ENCODE measurements at regions not wholly inside any gene's neighbourhood (a gene's known extent, or its start where the extent isn't known, plus 50 kb on each side); places are given as distances from the start of the nearest gene placed in this dataset.

GRCh38 chr5:96576876-96577275 is 85.3 kb upstream of the CAST start (continued):
- TF ChIP-seq MXI1 (IDR thresholded peaks at IDR 0.05; ENCODE audit: low read depth, low read length) (no peak), ELF1 (IDR thresholded peaks at IDR 0.05) (no peak), RXRA (IDR thresholded peaks at IDR 0.05; ENCODE audit: borderline replicate concordance, low read depth) (no peak), EZH2phosphoT487 (IDR thresholded peaks at IDR 0.05; ENCODE audit: borderline replicate concordance, low read depth) (no peak), RFX5 (IDR thresholded peaks at IDR 0.05; ENCODE audit: low read length) (no peak), POLR2AphosphoS5 (IDR thresholded peaks at IDR 0.05; ENCODE audit: low read depth, low read length) (no peak), SMC3 (IDR thresholded peaks at IDR 0.05; ENCODE audit: low read depth, low read length) (no peak), RCOR1 (IDR thresholded peaks at IDR 0.05; ENCODE audit: low read length) (no peak)

DNA sequence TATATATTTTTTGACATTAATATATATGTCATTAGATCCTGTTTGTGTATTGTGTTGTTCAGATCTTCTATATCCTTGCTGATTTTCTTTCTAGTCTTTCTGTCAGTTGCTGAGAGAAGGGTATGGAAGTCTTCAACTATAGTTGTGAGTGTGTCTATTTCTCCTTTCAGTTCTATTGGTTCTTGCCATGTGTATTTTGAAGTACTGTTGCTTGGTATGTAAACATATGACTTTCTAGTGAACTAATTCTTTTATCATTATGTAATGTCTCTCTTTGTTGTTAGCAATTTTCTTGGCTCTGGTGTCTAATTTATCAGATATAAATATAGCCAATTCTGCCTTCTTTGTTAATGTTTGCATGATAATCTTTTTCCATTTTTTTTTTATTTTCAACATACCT is 84.3 kb upstream of the CAST start:
- Histone ChIP-seq H3K4me3 (ENCODE audit: low read depth in 2 of 2, low read length in 1 of 2) (no peak overlapping the region), H3K9ac (no peak overlapping the region), H3K27me3 (ENCODE audit: insufficient read depth) (no peaks in the 10 kb centered on the region), H3F3A (replicated peaks; ENCODE audit: insufficient read depth) (peaks cover 7% of the 10 kb centered on the region), H3K36me3 (replicated peaks in 1 of 2; ENCODE audit: control insufficient read depth in 1 of 2, insufficient read depth in 2 of 2, low read length in 1 of 2) (no peaks in the 10 kb centered on the region), H3K9me3 (no peaks in the 10 kb centered on the region), H3K27ac (ENCODE audit: low read depth in 2 of 2, low read length in 1 of 2) (no peak overlapping the region), H3K79me2 (ENCODE audit: insufficient read depth) (no peaks in the 10 kb centered on the region), H4K20me1 (ENCODE audit: insufficient read depth) (no peaks in the 10 kb centered on the region), H3K4me1 (ENCODE audit: control insufficient read depth in 1 of 2, insufficient read depth in 2 of 2, low read depth in 1 of 2, low read length in 1 of 2) (no peaks in the 10 kb centered on the region; a peak in 1 of 4 replicates), H3K4me2 (no peak overlapping the region), H2AFZ (ENCODE audit: low read depth) (no peak overlapping the region), H3K9me2 (no peaks in the 10 kb centered on the region)
- TF ChIP-seq RAD21 (IDR thresholded peaks at IDR 0.05; ENCODE audit: low read length) = no peak
- no peak for TF ChIP-seq REST (IDR thresholded peaks at IDR 0.05; ENCODE audit: low read depth, low read length)
- TF ChIP-seq POLR2AphosphoS5 (IDR thresholded peaks at IDR 0.05; ENCODE audit: low read depth, low read length) = no peak
- TF ChIP-seq IRF3 (IDR thresholded peaks at IDR 0.05; ENCODE audit: low read depth, low read length) = no peak
- no peak for TF ChIP-seq MEF2A (IDR thresholded peaks at IDR 0.05; ENCODE audit: borderline replicate concordance, low read depth)
- no peak for TF ChIP-seq NFIC (IDR thresholded peaks at IDR 0.05; ENCODE audit: borderline replicate concordance)
- TF ChIP-seq FOXJ3 (CRISPR knock-in tag; IDR thresholded peaks at IDR 0.05) = no peak
- TF ChIP-seq GABPA (IDR thresholded peaks at IDR 0.05; ENCODE audit: low read depth) = no peak
- TF ChIP-seq MAX (IDR thresholded peaks at IDR 0.05; ENCODE audit: low read depth) = no peak
- no peak for TF ChIP-seq RXRA (IDR thresholded peaks at IDR 0.05; ENCODE audit: borderline replicate concordance, low read depth)
- TF ChIP-seq SMC3 (IDR thresholded peaks at IDR 0.05; ENCODE audit: low read depth, low read length) = no peak
- no peak for TF ChIP-seq RFX5 (IDR thresholded peaks at IDR 0.05; ENCODE audit: low read length)
- no peak for TF ChIP-seq PBX3 (IDR thresholded peaks at IDR 0.05)
- TF ChIP-seq NRF1 (IDR thresholded peaks at IDR 0.05; ENCODE audit: low read depth, low read length) = no peak
- TF ChIP-seq YY1 (IDR thresholded peaks at IDR 0.05; ENCODE audit: low read depth) = no peak
- CTCF ChIA-PET = no interaction called here
- POLR2A ChIA-PET = no interaction called here
- DNase-seq = no peak
